Pancreas (tissue), 10 donors: ENCODE measurements at regions not wholly inside any gene's neighbourhood (a gene's known extent, or its start where the extent isn't known, plus 50 kb on each side); places are given as distances from the start of the nearest gene placed in this dataset.

Experiments
- ATAC-seq, 4 donors: fragments of 200-7000 bp; cut with Tn5 transposase; one replicate each; pipeline versions ENCODE4 v1.8.0 to v1.9.1; 2020; ENCODE audit warnings: mild to moderate bottlenecking in 4 of 4, moderate library complexity in 4 of 4
- DNase-seq, 6 donors: peaks; one replicate each; pipeline ENCODE4 v3.0.0-alpha.2; 2020
- FAIRE-seq: peaks from 2 replicates; lab custom pipeline; 2012; peaks lifted over from hg19 to GRCh38; lab: Jason Lieb, UNC
- H3K27ac ChIP-seq, 4 donors: fragments of 200-600 bp; sonication (generic); 1 replicate in 3 of 4; 2 replicates in 1 of 4; pipeline versions ENCODE4 v1.5.0 to v1.8.0; 2020
- H3K27me3 ChIP-seq, 4 donors: fragments of 200-600 bp; one replicate each; pipeline ENCODE4 v1.8.0; 2021
- H3K36me3 ChIP-seq, 3 donors: fragments of 200-600 bp; sonication (generic) in 1 of 3; one replicate each; pipeline versions ENCODE4 v1.5.0 to v1.8.0; 2020 to 2021
- H3K4me1 ChIP-seq, 3 donors: fragments of 200-600 bp; one replicate each; pipeline ENCODE4 v1.8.0; 2021
- H3K4me3 ChIP-seq, 4 donors: fragments of 200-600 bp; sonication (generic) in 2 of 4; one replicate each; pipeline versions ENCODE4 v1.5.0 to v1.8.0; 2020 to 2021
- H3K9me3 ChIP-seq, 4 donors: fragments of 200-600 bp; one replicate each; pipeline ENCODE4 v1.8.0; 2021
- CTCF ChIP-seq, 4 donors: fragments of 200-600 bp; sonication (generic) in 3 of 4; IDR thresholded peaks; one replicate each; pipeline versions ENCODE4 v1.5.0 to v1.8.0; 2021; ENCODE audit warnings: antibody characterized with exemption in 4 of 4
- WGBS, 2 donors: extraction: QIAGEN DNeasy Blood & Tissue Kit; methylation state at CpG; one replicate each; pipeline ENCODE4 v1.1.7; 2013; 5-methylcytosine and 5-hydroxymethylcytosine counted together
- intact Hi-C, 3 donors: fragments of 100-400 bp; cut with DNase I; formaldehyde crosslinking; loops; one replicate each; pipeline versions ENCODE4 v1.11.1 to v1.14.2; 2022
- donor health status: healthy with polysubstance abuse.
- donor health status: DM: no; HTN: no; CAD: no; lungs with moderate emphysema.
- donor health status: DM: no; HTN: no; CAD: no.
- donor health status: control.
- donor health status: control.
- donor health status: Bipolar disorder and iron deficiency.
- donor health status: DM: yes; HTN: yes; CAD: no.
- donor health status: DM: no; HTN: no; CAD: no.
- donor health status: DM: no; HTN: no; CAD: no.
- donor health status: DM: yes; HTN: yes; CAD: no.

- H3K4me1 ChIP-seq, result no peaks in the 10 kb centered on the region
- H3K4me3 ChIP-seq, result no peak overlapping the region
- 52 to 67% methylated on average over 2 of the region's 2 CpGs for WGBS, 2 donors
- no peaks in the 10 kb centered on the region for H3K27me3 ChIP-seq
- FAIRE-seq (no peak), ATAC-seq (no peak), DNase-seq (no peak)
- intact Hi-C loops, result no loop called here
- H3K9me3 ChIP-seq, result no peaks in the 10 kb centered on the region
- no peak for TF ChIP-seq CTCF (IDR thresholded peaks at IDR 0.05)
- H3K27ac ChIP-seq, result no peak overlapping the region
- H3K36me3 ChIP-seq, result no peaks in the 10 kb centered on the region
These were observed 67.8 kb upstream of the ELAC2 start for GRCh38 chr17:13085578-13085977.

- H3K4me1 ChIP-seq, result no peaks in the 10 kb centered on the region
- DNase-seq (no peak), FAIRE-seq (no peak), ATAC-seq (no peak)
- no peak overlapping the region for H3K27ac ChIP-seq
- no peaks in the 10 kb centered on the region for H3K27me3 ChIP-seq
- H3K4me3 ChIP-seq, result no peak overlapping the region
- WGBS, 2 donors, result 56 to 71% methylated on average over 3 of the region's 3 CpGs
- H3K36me3 ChIP-seq, result no peaks in the 10 kb centered on the region
- intact Hi-C loops, result no loop called here
- H3K9me3 ChIP-seq, result no peaks in the 10 kb centered on the region
- TF ChIP-seq CTCF (IDR thresholded peaks at IDR 0.05), result no peak
These were observed 66.6 kb upstream of the ELAC2 start for GRCh38 chr17:13084420-13084819.

GRCh38 chr17:13078591-13079385 is 61.0 kb upstream of the ELAC2 start:
- TF ChIP-seq CTCF (IDR thresholded peaks at IDR 0.05), result no peak
- Histone ChIP-seq H3K27me3 (no peaks in the 10 kb centered on the region), H3K4me1 (peaks cover 0 to 4% (median 0%) of the 10 kb centered on the region in 3 donors), H3K36me3 (no peaks in the 10 kb centered on the region), H3K9me3 (no peaks in the 10 kb centered on the region), H3K27ac (no peak overlapping the region), H3K4me3 (no peak overlapping the region)
- FAIRE-seq (no peak), DNase-seq (peak in 1 of 6 donors; percentile 9), ATAC-seq (peak in 3 of 4 donors; percentile 60 to 68 (median 64))
- intact Hi-C loops, result no loop called here
- WGBS, 2 donors, result 32 to 37% methylated on average over 12 of the region's 12 CpGs

- FAIRE-seq (no peak), DNase-seq (no peak), ATAC-seq (no peak)
- intact Hi-C loops, result no loop called here
- peaks cover 0 to 4% (median 0%) of the 10 kb centered on the region in 3 donors for H3K4me1 ChIP-seq
- no peak for TF ChIP-seq CTCF (IDR thresholded peaks at IDR 0.05)
- H3K27me3 ChIP-seq, result no peaks in the 10 kb centered on the region
- H3K4me3 ChIP-seq, result no peak overlapping the region
- H3K36me3 ChIP-seq, result no peaks in the 10 kb centered on the region
- H3K9me3 ChIP-seq, result no peaks in the 10 kb centered on the region
- no peak overlapping the region for H3K27ac ChIP-seq
- 73 to 85% methylated on average over 4 of the region's 4 CpGs for WGBS, 2 donors
These were observed 59.1 kb upstream of the ELAC2 start for GRCh38 chr17:13076905-13077304.

- no peak for ATAC-seq
- Histone ChIP-seq H3K4me3 (no peak overlapping the region), H3K4me1 (peaks cover 0 to 4% (median 0%) of the 10 kb centered on the region in 3 donors), H3K36me3 (no peaks in the 10 kb centered on the region), H3K9me3 (no peaks in the 10 kb centered on the region), H3K27ac (no peak overlapping the region), H3K27me3 (no peaks in the 10 kb centered on the region)
- WGBS, 2 donors, result 64 to 91% methylated on average over 2 of the region's 2 CpGs
- TF ChIP-seq CTCF (IDR thresholded peaks at IDR 0.05), result no peak
- no peak for FAIRE-seq
- DNase-seq, result no peak
- intact Hi-C loops, result no loop called here
These were observed 56.2 kb upstream of the ELAC2 start for GRCh38 chr17:13074026-13074425.
